Stimulated activated CD4-positive, alpha-beta T cell treated with anti-CD3 and anti-CD28 coated beads, Interleukin-15, amount 100 ng/mL, for 48 hours (primary cell): ENCODE measurements at regions not wholly inside any gene's neighbourhood (a gene's known extent, or its start where the extent isn't known, plus 50 kb on each side); places are given as distances from the start of the nearest gene placed in this dataset.
A peak's percentile ranks its signal among the peaks of the same experiment; 100 is the strongest.
"Not testable (repeated sequence)": the region's sequence is repeated elsewhere in the genome, so short reads cannot be mapped to it uniquely, and the experiment has no call there.

Experiments used
- DNase-seq, 2 donors: peaks; one replicate each; pipeline ENCODE4 v3.0.0-alpha.2; 2020; ENCODE audit warnings: low read depth in 2 of 2

- DNase-seq = no peak
These were observed 144.2 kb upstream of the BNIP2 start for GRCh38 chr15:59833366-59833765.

DNA sequence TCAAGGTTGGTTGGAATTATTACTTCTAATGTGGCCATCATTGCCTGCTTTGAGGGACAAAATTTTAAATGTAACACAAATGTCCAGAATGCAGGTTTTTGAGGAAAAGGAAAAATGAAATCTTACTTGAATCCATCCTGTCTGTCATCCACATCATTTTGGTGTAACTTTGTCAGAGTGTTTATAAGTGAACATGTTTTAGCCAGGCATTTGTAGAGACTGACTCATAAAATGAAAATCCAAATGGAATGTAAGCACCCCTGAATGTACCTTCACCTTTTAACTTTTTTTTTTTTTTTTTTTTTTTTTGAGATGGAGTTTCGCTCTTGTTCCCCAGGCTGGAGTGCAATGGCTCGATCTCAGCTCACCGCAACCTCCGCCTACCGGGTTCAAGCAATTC lies 141.8 kb upstream of the BNIP2 start:
- DNase-seq = no peak

DNA sequence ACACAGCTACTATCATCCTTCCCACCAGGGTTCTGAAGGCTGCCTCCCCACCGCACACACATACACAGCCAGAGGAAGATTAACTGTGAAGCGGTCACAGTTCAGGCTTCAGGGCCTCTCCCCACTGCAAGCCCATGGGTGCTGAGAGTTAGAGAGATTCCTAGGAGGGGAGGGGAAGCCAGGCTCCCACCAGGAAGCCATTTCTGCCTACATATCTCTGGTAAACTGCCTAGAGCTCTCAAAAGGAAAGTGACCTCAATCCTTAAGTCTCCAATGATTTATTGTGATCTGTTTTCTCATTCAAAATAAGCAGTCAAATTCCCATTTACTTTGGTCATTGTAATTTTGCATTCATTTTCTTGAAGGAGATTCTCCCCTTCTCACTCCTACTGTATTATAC lies 141.0 kb upstream of the BNIP2 start:
- DNase-seq = no peak

- DNase-seq = no peak
These were observed 139.7 kb upstream of the BNIP2 start for GRCh38 chr15:59828861-59829260.

DNA sequence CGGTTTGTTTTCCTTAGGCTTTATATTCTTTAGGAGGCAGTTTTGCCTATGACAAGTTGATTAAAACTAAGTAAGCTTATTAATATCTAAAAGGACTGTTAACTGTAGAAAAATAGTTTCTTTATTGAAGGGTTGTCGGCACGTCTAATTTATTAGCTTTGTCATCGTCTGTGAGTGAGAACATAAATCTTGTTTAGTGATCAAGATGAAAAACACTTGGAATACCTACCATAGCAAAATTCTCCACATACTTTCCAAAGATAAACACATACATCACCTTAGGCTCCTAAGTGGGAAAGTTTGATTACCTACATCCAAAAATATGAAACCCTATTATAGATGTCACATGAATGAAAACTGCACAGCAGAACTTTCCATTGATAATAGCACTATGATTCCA lies 139.1 kb upstream of the BNIP2 start:
- DNase-seq = no peak

DNA sequence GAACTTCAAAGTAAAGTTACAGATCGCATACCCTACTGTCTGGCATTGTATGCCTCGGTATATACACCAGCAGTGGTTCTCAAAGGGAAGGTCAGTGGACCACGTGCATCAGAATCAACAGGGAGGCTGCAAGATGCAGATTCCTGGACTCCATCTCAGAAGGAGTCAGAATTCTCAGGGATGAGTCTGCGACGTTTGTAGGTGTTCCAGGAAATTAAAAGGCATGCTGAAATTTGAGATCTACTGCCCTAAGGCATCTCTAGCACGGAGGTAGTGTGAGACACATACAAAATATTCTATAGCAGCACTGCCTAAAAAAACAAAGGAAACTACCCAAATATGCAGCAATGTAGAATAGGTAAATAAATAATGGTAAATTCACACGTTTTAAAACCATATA lies 136.8 kb upstream of the BNIP2 start:
- DNase-seq = no peak

GRCh38 chr15:59821286-59821685 lies 132.2 kb upstream of the BNIP2 start:
- DNase-seq = no peak

GRCh38 chr15:59819092-59819491 lies 130.0 kb upstream of the BNIP2 start:
- no peak for DNase-seq

GRCh38 chr15:59818336-59818735 lies 129.2 kb upstream of the BNIP2 start:
- no peak for DNase-seq

GRCh38 chr15:59817834-59818233 lies 128.7 kb upstream of the BNIP2 start:
- DNase-seq = no peak

- no peak for DNase-seq
These were observed 127.9 kb upstream of the BNIP2 start for GRCh38 chr15:59817053-59817452.

- DNase-seq = no peak
These were observed 125.3 kb upstream of the BNIP2 start for GRCh38 chr15:59814409-59814808.

DNA sequence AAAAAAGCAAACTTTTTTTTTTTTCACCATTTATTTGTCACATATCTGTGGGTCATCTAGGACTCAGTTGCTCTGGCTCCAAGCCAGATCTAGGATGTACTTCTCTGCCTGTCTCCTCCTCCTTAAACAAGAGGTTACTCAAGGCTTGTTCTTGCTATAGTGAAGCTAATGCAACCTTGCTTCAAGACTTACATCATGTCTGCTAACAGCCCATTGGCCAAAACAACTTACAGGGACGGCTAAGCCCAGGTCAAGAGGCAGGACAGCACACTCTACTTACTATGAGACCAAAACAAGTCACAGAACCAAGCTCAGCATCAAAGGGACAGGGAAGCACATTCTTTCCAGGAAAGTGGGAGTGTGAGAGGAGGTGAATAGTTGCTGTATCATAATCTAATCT lies 123.8 kb upstream of the BNIP2 start:
- no peak for DNase-seq

GRCh38 chr15:59812250-59812870 lies 123.2 kb upstream of the BNIP2 start:
- no peak for DNase-seq

GRCh38 chr15:59803293-59803966 lies 114.3 kb upstream of the BNIP2 start:
- peak; percentile 26 to 45 for DNase-seq

DNA sequence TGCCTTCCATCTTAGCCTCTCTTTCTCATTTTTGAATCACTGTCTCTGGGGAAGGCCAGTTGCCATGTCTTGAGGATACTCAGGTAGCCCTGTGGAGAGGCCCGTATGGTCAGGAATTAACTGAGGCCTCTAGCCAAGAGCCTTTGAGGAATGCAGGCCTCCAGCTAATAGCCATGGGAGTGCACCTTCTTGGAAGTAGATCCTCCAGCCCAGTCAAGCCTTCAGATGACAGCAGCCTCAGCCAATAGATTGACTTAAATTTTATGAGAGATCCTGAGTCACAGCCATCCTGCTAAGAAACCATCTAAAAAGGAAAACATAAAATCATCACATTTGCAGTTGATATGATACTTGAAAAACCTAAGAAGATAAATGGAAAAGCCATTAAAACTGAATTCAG lies 112.5 kb upstream of the BNIP2 start:
- DNase-seq = no peak

DNA sequence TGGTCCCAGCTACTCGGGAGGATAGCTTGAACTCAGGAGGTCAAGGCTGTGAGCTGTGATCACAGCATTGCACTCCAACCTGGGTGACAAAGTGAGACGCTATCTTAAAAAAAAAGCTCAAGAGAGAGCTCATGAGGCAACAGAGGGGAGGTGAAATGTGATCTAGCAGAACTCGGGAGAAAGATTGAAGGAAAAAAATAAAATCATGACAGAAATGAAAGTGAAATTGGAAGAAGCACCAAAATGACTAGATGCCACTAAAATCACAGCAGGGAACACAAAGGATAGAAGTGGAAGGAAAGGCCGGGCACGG lies 109.4 kb upstream of the BNIP2 start:
- DNase-seq = no peak

DNA sequence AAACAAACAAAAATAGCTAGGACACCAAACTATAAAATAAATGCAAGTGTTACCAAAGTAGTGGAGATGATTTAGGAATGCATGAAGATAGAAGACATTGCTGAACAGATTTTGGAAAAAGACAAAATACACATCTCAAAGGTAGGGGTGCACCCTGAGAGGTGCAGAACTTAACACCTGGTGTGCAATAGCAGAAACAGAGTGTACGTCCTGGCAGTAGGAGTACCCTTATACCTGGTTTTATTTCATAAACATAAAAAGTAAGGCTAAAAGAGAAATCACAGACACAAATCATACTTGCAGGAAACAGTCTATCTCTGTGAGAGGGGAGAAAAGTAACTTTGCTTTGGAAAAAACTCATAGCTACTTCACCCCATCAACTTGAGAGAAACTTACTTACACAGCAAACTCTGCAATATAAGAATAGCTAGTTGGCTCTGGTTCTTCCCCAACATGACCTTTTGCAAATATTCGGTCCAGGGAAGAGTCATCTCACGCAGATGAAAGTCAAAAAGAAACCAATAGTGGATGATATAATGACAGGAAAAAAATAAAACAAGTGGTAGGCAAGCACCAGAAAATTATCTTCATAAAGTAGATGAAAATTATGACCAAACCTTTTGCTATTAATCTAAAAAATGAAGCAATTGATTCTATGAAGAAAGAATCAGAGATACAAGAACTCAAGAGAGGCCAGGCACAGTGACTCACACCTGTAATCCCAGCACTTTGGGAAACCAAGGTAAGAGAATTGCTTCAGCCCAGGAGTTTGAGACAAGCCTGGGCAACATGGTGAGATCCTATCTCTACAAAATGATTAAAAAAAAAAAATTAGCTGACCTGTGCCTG lies 108.9 kb upstream of the BNIP2 start:
- DNase-seq = no peak

GRCh38 chr15:59794229-59794886 lies 105.2 kb upstream of the BNIP2 start:
- DNase-seq = no peak

DNA sequence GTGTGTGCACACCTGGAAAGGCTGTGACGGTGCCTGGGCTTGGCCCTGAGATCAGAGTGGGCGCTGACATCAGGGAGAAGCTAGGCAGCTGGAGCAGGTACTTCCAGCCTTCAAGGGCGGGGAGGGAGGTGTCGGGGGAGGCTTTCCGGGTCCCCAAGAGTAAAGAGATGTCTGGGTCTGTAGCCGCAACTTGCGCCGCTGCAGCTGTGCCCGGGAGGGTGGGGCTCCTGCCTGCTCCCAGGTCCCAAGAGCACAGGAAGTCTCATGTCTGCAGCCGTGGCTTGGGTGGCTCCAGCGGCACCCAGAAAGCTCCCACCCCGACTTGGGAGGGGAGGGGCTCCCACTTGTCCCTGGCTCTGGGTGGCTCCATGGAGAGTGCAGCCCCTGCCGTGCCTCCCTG lies 103.2 kb upstream of the BNIP2 start:
- DNase-seq = no peak

GRCh38 chr15:59791755-59792154 lies 102.6 kb upstream of the BNIP2 start:
- DNase-seq = no peak

- DNase-seq = no peak
These were observed 102.0 kb upstream of the BNIP2 start for GRCh38 chr15:59791079-59791478.

DNA sequence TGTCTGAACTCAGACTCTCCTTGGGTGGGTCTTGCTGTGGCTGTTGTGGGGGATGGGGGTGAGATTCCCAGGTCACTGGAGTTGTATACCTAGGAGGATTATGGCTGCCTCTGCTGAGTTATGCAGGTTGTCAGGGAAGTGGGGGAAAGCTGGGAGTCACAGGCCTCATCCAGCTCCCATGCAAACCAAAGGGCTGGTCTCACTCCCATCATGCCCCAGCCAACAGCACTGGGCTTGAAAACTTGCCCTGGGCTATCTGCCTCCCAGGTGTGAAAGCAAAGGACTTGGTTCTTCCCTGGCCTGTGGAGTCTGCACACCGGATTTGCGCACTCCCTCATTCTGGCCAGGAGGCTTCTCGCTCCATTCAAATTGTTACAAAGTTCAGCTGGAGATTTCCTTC lies 97.3 kb upstream of the BNIP2 start:
- not testable (repeated sequence) for DNase-seq
